Astrocyte (in vitro differentiated cells and primary cell): ENCODE measurements at regions not wholly inside any gene's neighbourhood (a gene's known extent, or its start where the extent isn't known, plus 50 kb on each side); places are given as distances from the start of the nearest gene placed in this dataset.

ENCODE experiments used
- DNase-seq: peaks from one replicate; pipeline ENCODE4 v3.0.0-alpha.2; 2010; ENCODE audit warnings: low read depth
- FAIRE-seq: peaks from 2 replicates; lab custom pipeline; 2011; peaks lifted over from hg19 to GRCh38; lab: Jason Lieb, UNC
- H2AFZ ChIP-seq: 2 replicates; pipeline ENCODE4 v1.6.0; 2012; ENCODE audit warnings: low read depth, low read length, inconsistent platforms
- H3K27ac ChIP-seq: 2 replicates; pipeline ENCODE4 v1.5.1; 2011; ENCODE audit warnings: low read depth, low read length, inconsistent platforms
- H3K27me3 ChIP-seq: 2 replicates; pipeline ENCODE4 v1.6.0; 2011; ENCODE audit warnings: low read length, inconsistent platforms; ENCODE audit not compliant: insufficient read depth
- H3K36me3 ChIP-seq: 2 replicates; pipeline ENCODE4 v1.5.1; 2011; ENCODE audit warnings: low read length, inconsistent platforms; ENCODE audit not compliant: insufficient read depth
- H3K4me1 ChIP-seq: 2 replicates; pipeline ENCODE4 v1.5.1; 2011; ENCODE audit warnings: low read length, inconsistent platforms; ENCODE audit not compliant: insufficient read depth
- H3K4me2 ChIP-seq: 2 replicates; pipeline ENCODE4 v1.6.0; 2012; ENCODE audit warnings: low read length, inconsistent platforms
- H3K4me3 ChIP-seq: 2 replicates; pipeline ENCODE4 v1.5.1; 2011; ENCODE audit warnings: low read depth, mild to moderate bottlenecking, low read length, inconsistent platforms; ENCODE audit not compliant: insufficient read depth
- H3K79me2 ChIP-seq: 2 replicates; pipeline ENCODE4 v1.6.0; 2012; ENCODE audit warnings: mild to moderate bottlenecking, low read length, inconsistent platforms; ENCODE audit not compliant: insufficient read depth
- H3K9ac ChIP-seq: 2 replicates; pipeline ENCODE4 v1.6.0; 2012; ENCODE audit warnings: mild to moderate bottlenecking, low read length, inconsistent platforms
- H3K9me3 ChIP-seq: 2 replicates; pipeline ENCODE4 v1.5.1; 2012; ENCODE audit warnings: low read depth, mild to moderate bottlenecking, low read length, inconsistent platforms; ENCODE audit not compliant: insufficient read depth
- H4K20me1 ChIP-seq: 2 replicates; pipeline ENCODE4 v1.6.0; 2012; ENCODE audit warnings: low read length, inconsistent platforms; ENCODE audit not compliant: insufficient read depth
- H3K27ac Mint-ChIP-seq: one replicate; pipeline ENCODE4 v1.8.0; 2021; ENCODE audit warnings: mild to moderate bottlenecking, mixed read lengths; ENCODE audit not compliant: unreplicated experiment
- H3K27me3 Mint-ChIP-seq: one replicate; pipeline ENCODE4 v1.8.0; 2021; ENCODE audit warnings: low read depth, mixed read lengths; ENCODE audit not compliant: unreplicated experiment
- H3K36me3 Mint-ChIP-seq: one replicate; pipeline ENCODE4 v1.8.0; 2021; ENCODE audit warnings: low read depth, mixed read lengths; ENCODE audit not compliant: unreplicated experiment
- H3K4me1 Mint-ChIP-seq: one replicate; pipeline ENCODE4 v1.8.0; 2021; ENCODE audit warnings: low read depth, mixed read lengths; ENCODE audit not compliant: unreplicated experiment
- H3K4me3 Mint-ChIP-seq: one replicate; pipeline ENCODE4 v1.8.0; 2021; ENCODE audit warnings: mild to moderate bottlenecking, moderate library complexity, mixed read lengths; ENCODE audit not compliant: unreplicated experiment
- H3K9me3 Mint-ChIP-seq: one replicate; pipeline ENCODE4 v1.8.0; 2021; ENCODE audit warnings: mild to moderate bottlenecking, mixed read lengths; ENCODE audit not compliant: unreplicated experiment
- CTCF ChIP-seq: IDR thresholded peaks from 2 replicates; pipeline ENCODE4 v1.5.1; 2011; ENCODE audit warnings: low read depth, mild to moderate bottlenecking, inconsistent platforms, low read length, moderate library complexity; ENCODE audit not compliant: insufficient read depth
- EZH2 ChIP-seq: IDR thresholded peaks from 2 replicates; pipeline ENCODE4 v1.6.1; 2012; ENCODE audit warnings: mild to moderate bottlenecking, low read length, inconsistent platforms; ENCODE audit not compliant: insufficient read depth

GRCh38 chr14:66249544-66249943 lies 236.6 kb upstream of the CCDC196 start:
- no peaks in the 10 kb centered on the region for H3K27me3 ChIP-seq
- H3K4me1 ChIP-seq = no peaks in the 10 kb centered on the region
- H3K27me3 Mint-ChIP-seq = no peaks in the 10 kb centered on the region
- H2AFZ ChIP-seq = no peak overlapping the region
- H3K4me2 ChIP-seq = no peak overlapping the region
- H3K9ac ChIP-seq = no peak overlapping the region
- no peak for FAIRE-seq
- no peak overlapping the region for H3K27ac Mint-ChIP-seq
- no peaks in the 10 kb centered on the region for H3K36me3 Mint-ChIP-seq
- no peak overlapping the region for H3K4me3 Mint-ChIP-seq
- no peak overlapping the region for H3K27ac ChIP-seq
- no peaks in the 10 kb centered on the region for H3K9me3 ChIP-seq
- H3K4me3 ChIP-seq = no peak overlapping the region
- no peaks in the 10 kb centered on the region for H3K36me3 ChIP-seq
- no peaks in the 10 kb centered on the region for H4K20me1 ChIP-seq
- H3K79me2 ChIP-seq = no peaks in the 10 kb centered on the region
- no peaks in the 10 kb centered on the region for H3K9me3 Mint-ChIP-seq
- no peak for DNase-seq
- peaks cover 2% of the 10 kb centered on the region for H3K4me1 Mint-ChIP-seq
- TF ChIP-seq CTCF (no peak), EZH2 (no peak)

GRCh38 chr14:66254038-66254437 lies 232.1 kb upstream of the CCDC196 start:
- Histone ChIP-seq H3K36me3 (no peaks in the 10 kb centered on the region), H3K27me3 (no peaks in the 10 kb centered on the region), H4K20me1 (no peaks in the 10 kb centered on the region), H3K9me3 (no peaks in the 10 kb centered on the region), H3K9ac (no peak overlapping the region), H2AFZ (no peak overlapping the region), H3K4me1 (no peaks in the 10 kb centered on the region), H3K4me3 (no peak overlapping the region), H3K4me2 (no peak overlapping the region), H3K27ac (no peak overlapping the region), H3K79me2 (no peaks in the 10 kb centered on the region)
- Mint-ChIP-seq H3K9me3 (no peaks in the 10 kb centered on the region), H3K27me3 (peaks cover 2% of the 10 kb centered on the region), H3K36me3 (no peaks in the 10 kb centered on the region), H3K27ac (no peak overlapping the region), H3K4me3 (no peak overlapping the region), H3K4me1 (no peaks in the 10 kb centered on the region)
- TF ChIP-seq EZH2 (no peak), CTCF (no peak)
- no peak for DNase-seq
- FAIRE-seq = no peak

- no peak for TF ChIP-seq CTCF
- TF ChIP-seq EZH2 = no peak
- DNase-seq = no peak
- no peak overlapping the region for H3K4me3 ChIP-seq
- no peak overlapping the region for H3K27ac ChIP-seq
- H2AFZ ChIP-seq = no peak overlapping the region
- H3K4me1 Mint-ChIP-seq = no peaks in the 10 kb centered on the region
- no peaks in the 10 kb centered on the region for H3K9me3 ChIP-seq
- peaks cover 4% of the 10 kb centered on the region for H3K27me3 Mint-ChIP-seq
- H3K36me3 ChIP-seq = no peaks in the 10 kb centered on the region
- no peak overlapping the region for H3K9ac ChIP-seq
- H3K27me3 ChIP-seq = no peaks in the 10 kb centered on the region
- H3K79me2 ChIP-seq = no peaks in the 10 kb centered on the region
- H3K4me2 ChIP-seq = no peak overlapping the region
- H3K4me1 ChIP-seq = no peaks in the 10 kb centered on the region
- no peak overlapping the region for H3K4me3 Mint-ChIP-seq
- H3K9me3 Mint-ChIP-seq = peaks cover 3% of the 10 kb centered on the region
- H3K36me3 Mint-ChIP-seq = no peaks in the 10 kb centered on the region
- no peaks in the 10 kb centered on the region for H4K20me1 ChIP-seq
- no peak for FAIRE-seq
- H3K27ac Mint-ChIP-seq = no peak overlapping the region
Measured at GRCh38 chr14:66268802-66269334, 217.3 kb upstream of the CCDC196 start.
